MM.1S (cell line): ENCODE measurements at regions not wholly inside any gene's neighbourhood (a gene's known extent, or its start where the extent isn't known, plus 50 kb on each side); places are given as distances from the start of the nearest gene placed in this dataset.

Source experiments
- EZH2 ChIP-seq: fragments of 300-600 bp; sonication (generic); optimal IDR thresholded peaks from 2 replicates; pipeline ENCODE3; 2017; ENCODE audit warnings: low read depth, mild to moderate bottlenecking, antibody characterized with exemption, low read length, mixed read lengths
- EZH2phosphoT487 ChIP-seq: fragments of 300-600 bp; sonication (generic); IDR thresholded peaks from 2 replicates; pipeline ENCODE4 v1.6.1; 2018; ENCODE audit warnings: antibody characterized with exemption, low read length
- TF ChIP-seq, protein P1 (sequence below): fragments of 300-600 bp; sonication (generic); IDR thresholded peaks from 2 replicates; pipeline ENCODE4 v1.5.1; 2016; ENCODE audit warnings: antibody characterized with exemption, low read length, mixed read lengths

DNA sequence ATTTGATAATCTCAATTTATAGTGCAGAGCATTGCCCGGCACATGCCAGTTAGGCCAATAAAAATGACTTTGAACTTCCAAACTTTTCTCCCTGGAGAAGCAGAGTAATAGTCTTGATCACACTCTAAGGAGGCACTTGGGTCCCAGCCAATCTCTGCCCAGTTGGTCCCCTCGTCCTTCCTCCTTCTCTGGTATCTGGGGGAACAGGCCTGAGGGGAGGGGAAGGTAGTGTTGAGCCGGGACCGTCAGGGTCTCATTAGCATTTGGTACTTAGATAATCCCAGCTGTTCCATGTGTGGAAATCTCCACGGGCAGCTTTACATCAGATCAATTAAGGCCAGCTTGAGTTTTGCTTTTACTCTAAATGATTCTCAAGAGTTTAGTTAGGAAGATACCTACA lies 70.1 kb downstream of the ZNF641 start:
- no peak for TF ChIP-seq EZH2phosphoT487
- TF ChIP-seq, protein P1, sequence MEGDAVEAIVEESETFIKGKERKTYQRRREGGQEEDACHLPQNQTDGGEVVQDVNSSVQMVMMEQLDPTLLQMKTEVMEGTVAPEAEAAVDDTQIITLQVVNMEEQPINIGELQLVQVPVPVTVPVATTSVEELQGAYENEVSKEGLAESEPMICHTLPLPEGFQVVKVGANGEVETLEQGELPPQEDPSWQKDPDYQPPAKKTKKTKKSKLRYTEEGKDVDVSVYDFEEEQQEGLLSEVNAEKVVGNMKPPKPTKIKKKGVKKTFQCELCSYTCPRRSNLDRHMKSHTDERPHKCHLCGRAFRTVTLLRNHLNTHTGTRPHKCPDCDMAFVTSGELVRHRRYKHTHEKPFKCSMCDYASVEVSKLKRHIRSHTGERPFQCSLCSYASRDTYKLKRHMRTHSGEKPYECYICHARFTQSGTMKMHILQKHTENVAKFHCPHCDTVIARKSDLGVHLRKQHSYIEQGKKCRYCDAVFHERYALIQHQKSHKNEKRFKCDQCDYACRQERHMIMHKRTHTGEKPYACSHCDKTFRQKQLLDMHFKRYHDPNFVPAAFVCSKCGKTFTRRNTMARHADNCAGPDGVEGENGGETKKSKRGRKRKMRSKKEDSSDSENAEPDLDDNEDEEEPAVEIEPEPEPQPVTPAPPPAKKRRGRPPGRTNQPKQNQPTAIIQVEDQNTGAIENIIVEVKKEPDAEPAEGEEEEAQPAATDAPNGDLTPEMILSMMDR = no peak
- no peak for TF ChIP-seq EZH2
